DMS 273 (cell line): ENCODE measurements at regions not wholly inside any gene's neighbourhood (a gene's known extent, or its start where the extent isn't known, plus 50 kb on each side); places are given as distances from the start of the nearest gene placed in this dataset.
"Not testable (repeated sequence)": the region's sequence is repeated elsewhere in the genome, so short reads cannot be mapped to it uniquely, and the experiment has no call there.

Experiments used
- DNase-seq: peaks from one replicate; lab custom pipeline; 2025; ENCODE audit not compliant: unreplicated experiment; lab: John Stamatoyannopoulos, UW

GRCh38 chr7:91618776-91619765 lies 261.4 kb downstream of the MTERF1 start:
- no peak for DNase-seq

- DNase-seq, result no peak
Observed at GRCh38 chr7:91620827-91621226, 259.7 kb downstream of the MTERF1 start.

GRCh38 chr7:91627324-91627723 lies 253.2 kb downstream of the MTERF1 start:
- DNase-seq, result not testable (repeated sequence)

- peak; percentile 46 for DNase-seq
Observed at GRCh38 chr7:91628742-91629141, 251.8 kb downstream of the MTERF1 start.

GRCh38 chr7:91630581-91631380 lies 249.7 kb downstream of the MTERF1 start:
- DNase-seq, result no peak

- DNase-seq, result no peak
Observed at GRCh38 chr7:91632234-91632940, 248.1 kb downstream of the MTERF1 start.

- no peak for DNase-seq
Observed at GRCh38 chr7:91633013-91633441, 247.5 kb downstream of the MTERF1 start.

GRCh38 chr7:91634485-91635177 lies 245.9 kb downstream of the MTERF1 start:
- no peak for DNase-seq

- peak; percentile 78 for DNase-seq
Observed at GRCh38 chr7:91636129-91636724, 244.3 kb downstream of the MTERF1 start.

- DNase-seq, result no peak
Observed at GRCh38 chr7:91636728-91637127, 243.8 kb downstream of the MTERF1 start.

GRCh38 chr7:91644256-91644655 lies 236.2 kb downstream of the MTERF1 start:
- DNase-seq, result no peak

- no peak for DNase-seq
Observed at GRCh38 chr7:91645542-91645941, 235.0 kb downstream of the MTERF1 start.

- no peak for DNase-seq
Observed at GRCh38 chr7:91651986-91652385, 228.5 kb downstream of the MTERF1 start.

- no peak for DNase-seq
Observed at GRCh38 chr7:91653286-91653685, 227.2 kb downstream of the MTERF1 start.

GRCh38 chr7:91655656-91656055 lies 224.8 kb downstream of the MTERF1 start:
- DNase-seq, result no peak

GRCh38 chr7:91656541-91657482 lies 223.7 kb downstream of the MTERF1 start:
- DNase-seq, result no peak

GRCh38 chr7:91657483-91658071 lies 222.9 kb downstream of the MTERF1 start:
- DNase-seq, result no peak

GRCh38 chr7:91659096-91659495 lies 221.4 kb downstream of the MTERF1 start:
- no peak for DNase-seq
